Liver (tissue), 8 donors: ENCODE measurements at regions not wholly inside any gene's neighbourhood (a gene's known extent, or its start where the extent isn't known, plus 50 kb on each side); places are given as distances from the start of the nearest gene placed in this dataset.
"Not testable (repeated sequence)": the region's sequence is repeated elsewhere in the genome, so short reads cannot be mapped to it uniquely, and the experiment has no call there.

Source experiments
- DNase-seq: peaks from one replicate; pipeline ENCODE4 v3.0.0-alpha.2; 2017; ENCODE audit warnings: low spot score
- H3K27ac ChIP-seq, 2 donors: one replicate each; pipeline ENCODE4 v1.7.0; 2013; ENCODE audit warnings: inconsistent platforms in 2 of 2, low read length in 2 of 2, control low read depth in 1 of 2, low read depth in 1 of 2, mild to moderate bottlenecking in 1 of 2
- H3K27me3 ChIP-seq, 4 donors: one replicate each; pipeline versions ENCODE4 v1.6.1 to v1.7.0; 2013; ENCODE audit warnings: low read length in 3 of 4, inconsistent platforms in 1 of 4, mild to moderate bottlenecking in 1 of 4, moderate library complexity in 1 of 4; ENCODE audit not compliant: control insufficient read depth in 4 of 4, insufficient read depth in 4 of 4
- H3K36me3 ChIP-seq, 4 donors: one replicate each; pipeline versions ENCODE4 v1.6.1 to v1.7.0; 2013; ENCODE audit warnings: low read length in 3 of 4, mild to moderate bottlenecking in 3 of 4, low read depth in 1 of 4, moderate library complexity in 1 of 4; ENCODE audit not compliant: control insufficient read depth in 4 of 4, insufficient read depth in 3 of 4
- H3K4me1 ChIP-seq, 4 donors: one replicate each; pipeline versions ENCODE4 v1.6.1 to v1.7.0; 2013; ENCODE audit warnings: low read length in 3 of 4, mild to moderate bottlenecking in 3 of 4, moderate library complexity in 1 of 4; ENCODE audit not compliant: control insufficient read depth in 4 of 4, insufficient read depth in 4 of 4
- H3K4me3 ChIP-seq, 3 donors: one replicate each; pipeline versions ENCODE4 v1.6.1 to v1.7.0; 2013; ENCODE audit warnings: low read length in 3 of 3, control low read depth in 1 of 3, low read depth in 1 of 3, mild to moderate bottlenecking in 1 of 3
- H3K9ac ChIP-seq, 2 donors: one replicate each; pipeline ENCODE4 v1.7.0; 2013; ENCODE audit warnings: low read length in 2 of 2, mild to moderate bottlenecking in 2 of 2, moderate library complexity in 2 of 2, control low read depth in 1 of 2, low read depth in 1 of 2
- H3K9me3 ChIP-seq, 4 donors: one replicate each; pipeline versions ENCODE4 v1.6.1 to v1.7.0; 2013; ENCODE audit warnings: low read length in 3 of 4; ENCODE audit not compliant: control insufficient read depth in 4 of 4
- ATF3 ChIP-seq: IDR thresholded peaks from 2 replicates; pipeline ENCODE4 v1.6.1; 2016; ENCODE audit warnings: antibody characterized with exemption
- CTCF ChIP-seq: fragments of 150-350 bp; IDR thresholded peaks from 2 replicates; pipeline ENCODE4 v1.5.1; 2017; ENCODE audit warnings: improper control_type of control experiment, low read depth, low read length; ENCODE audit not compliant: missing input control
- EGR1 ChIP-seq, 2 donors: IDR thresholded peaks; 2 replicates each; pipeline ENCODE4 v1.6.1; 2016 to 2018; ENCODE audit warnings: antibody characterized with exemption in 2 of 2, low read depth in 2 of 2
- FOXA1 ChIP-seq: IDR thresholded peaks from 2 replicates; pipeline ENCODE4 v1.6.1; 2016; ENCODE audit warnings: antibody characterized with exemption
- FOXA2 ChIP-seq: IDR thresholded peaks from 2 replicates; pipeline ENCODE4 v1.6.1; 2016; ENCODE audit warnings: antibody characterized with exemption
- GABPA ChIP-seq, 2 donors: IDR thresholded peaks in 1 of 2; conservative IDR thresholded peaks in 1 of 2; 2 replicates each; pipeline ENCODE4 v1.6.1; 2016; ENCODE audit warnings: antibody characterized with exemption in 2 of 2, mild to moderate bottlenecking in 1 of 2, moderate library complexity in 1 of 2
- HNF4A ChIP-seq, 2 donors: conservative IDR thresholded peaks; 2 replicates each; pipeline ENCODE4 v1.6.1; 2016; ENCODE audit warnings: antibody characterized with exemption in 2 of 2, mild to moderate bottlenecking in 2 of 2
- HNF4G ChIP-seq: IDR thresholded peaks from 2 replicates; pipeline ENCODE4 v1.6.1; 2016; ENCODE audit warnings: antibody characterized with exemption
- JUND ChIP-seq, 2 donors: IDR thresholded peaks; 2 replicates each; pipeline ENCODE4 v1.6.1; 2016; ENCODE audit warnings: antibody characterized with exemption in 2 of 2
- NR2F2 ChIP-seq: IDR thresholded peaks from 2 replicates; pipeline ENCODE4 v1.6.1; 2016; ENCODE audit warnings: antibody characterized with exemption
- REST ChIP-seq: IDR thresholded peaks from 2 replicates; pipeline ENCODE4 v1.6.1; 2016; ENCODE audit warnings: antibody characterized with exemption, mild to moderate bottlenecking
- RXRA ChIP-seq, 2 donors: IDR thresholded peaks; 2 replicates each; pipeline ENCODE4 v1.6.1; 2017 to 2018; ENCODE audit warnings: antibody characterized with exemption in 2 of 2, mild to moderate bottlenecking in 1 of 2
- TAF1 ChIP-seq: conservative IDR thresholded peaks from 2 replicates; pipeline ENCODE4 v1.6.1; 2016; ENCODE audit warnings: antibody characterized with exemption, mild to moderate bottlenecking
- YY1 ChIP-seq: IDR thresholded peaks from 2 replicates; pipeline ENCODE4 v1.6.1; 2016; ENCODE audit warnings: antibody characterized with exemption, mild to moderate bottlenecking
- WGBS: extraction: QIAGEN DNeasy Blood & Tissue Kit; methylation state at CpG from one replicate; pipeline ENCODE4 v1.1.7; 2013; 5-methylcytosine and 5-hydroxymethylcytosine counted together
- donor health status: healthy.
- donor health status: healthy.
- donor health status: healthy.
- donor health status: healthy.
- donor health status: healthy.

- no peak for TF ChIP-seq CTCF
- no peak for TF ChIP-seq FOXA1
- TF ChIP-seq JUND (IDR thresholded peaks at IDR 0.05): no peak
- TF ChIP-seq EGR1 (IDR thresholded peaks at IDR 0.05; ENCODE audit: low read depth in 2 of 2): no peak
- TF ChIP-seq GABPA (IDR thresholded peaks at IDR 0.05 in 1 of 2, conservative IDR thresholded peaks at IDR 0.05 in 1 of 2): no peak
- TF ChIP-seq FOXA2: no peak
Observed at GRCh38 chr3:167001374-167001773, 378.7 kb downstream of the ZBBX start (continued).

GRCh38 chr3:166993015-166993630 lies 387.0 kb downstream of the ZBBX start:
- Histone ChIP-seq H3K36me3 (no peaks in the 10 kb centered on the region), H3K27ac (no peak overlapping the region), H3K27me3 (no peaks in the 10 kb centered on the region), H3K9ac (no peak overlapping the region), H3K9me3 (no peaks in the 10 kb centered on the region), H3K4me1 (no peaks in the 10 kb centered on the region), H3K4me3 (no peak overlapping the region)
- TF ChIP-seq FOXA2 (no peak), GABPA (IDR thresholded peaks at IDR 0.05 in 1 of 2, conservative IDR thresholded peaks at IDR 0.05 in 1 of 2) (no peak), CTCF (no peak), EGR1 (IDR thresholded peaks at IDR 0.05; ENCODE audit: low read depth in 2 of 2) (no peak), YY1 (no peak), HNF4A (conservative IDR thresholded peaks at IDR 0.05) (no peak)
- WGBS: 87% methylated on average over 2 of the region's 2 CpGs
- DNase-seq: no peak

- H3K9me3 ChIP-seq: no peaks in the 10 kb centered on the region
- H3K36me3 ChIP-seq: no peaks in the 10 kb centered on the region
- TF ChIP-seq RXRA (IDR thresholded peaks at IDR 0.05): no peak
- no peak for TF ChIP-seq HNF4G
- no peak for TF ChIP-seq EGR1 (IDR thresholded peaks at IDR 0.05; ENCODE audit: low read depth in 2 of 2)
- no peak for TF ChIP-seq REST
- TF ChIP-seq YY1: no peak
- TF ChIP-seq CTCF: no peak
- TF ChIP-seq TAF1: no peak
- TF ChIP-seq FOXA1: no peak
- TF ChIP-seq FOXA2: no peak
- no peak for TF ChIP-seq NR2F2
- TF ChIP-seq ATF3: no peak
- H3K27me3 ChIP-seq: no peaks in the 10 kb centered on the region
- no peak overlapping the region for H3K4me3 ChIP-seq
- H3K27ac ChIP-seq: no peak overlapping the region
- DNase-seq: no peak
- no peak overlapping the region for H3K9ac ChIP-seq
- no peaks in the 10 kb centered on the region for H3K4me1 ChIP-seq
Observed at GRCh38 chr3:166986000-166986399, 394.1 kb downstream of the ZBBX start.

GRCh38 chr3:166975796-166976195 lies 404.3 kb downstream of the ZBBX start:
- not testable (repeated sequence) for H3K9me3 ChIP-seq, DNase-seq, H3K27ac ChIP-seq, H3K27me3 ChIP-seq, H3K4me1 ChIP-seq, H3K36me3 ChIP-seq, H3K9ac ChIP-seq, H3K4me3 ChIP-seq
- WGBS: 97% methylated on average over 36 of the region's 36 CpGs
